ENCODE measurements at regions not wholly inside any gene's neighbourhood (a gene's known extent, or its start where the extent isn't known, plus 50 kb on each side); places are given as distances from the start of the nearest gene placed in this dataset.

DNA sequence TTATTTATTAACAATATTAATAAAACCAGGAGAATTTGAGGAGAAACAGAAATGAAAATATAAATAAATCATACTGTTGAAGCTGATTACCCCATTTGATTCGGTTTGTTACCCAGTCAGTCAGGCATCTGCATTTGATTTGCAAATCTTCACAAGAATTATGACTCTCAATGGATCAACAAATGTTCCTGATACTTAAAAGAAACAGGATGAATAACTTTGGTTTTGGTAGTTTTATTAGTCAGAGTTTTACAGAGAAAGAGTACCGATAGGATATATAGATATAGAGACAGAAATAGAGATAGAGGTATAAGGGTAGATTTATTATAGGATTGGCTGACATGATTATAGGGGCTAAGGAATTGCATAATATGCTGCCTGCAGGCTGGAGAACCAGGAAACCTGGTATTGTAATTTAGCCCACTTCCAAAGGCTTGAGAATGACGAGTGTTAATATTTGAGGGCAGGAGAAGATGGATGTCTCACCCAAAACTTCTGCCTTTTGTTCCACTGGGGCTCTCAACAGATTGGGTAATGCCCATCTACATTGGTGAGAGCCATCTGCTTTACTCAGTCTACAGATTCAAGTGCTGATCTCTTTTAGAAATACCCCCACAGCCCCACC is 241.6 kb upstream of the COL8A1 start:
- Histone ChIP-seq H3K4me2 (ENCODE audit: control insufficient read depth, insufficient read depth) (no peak overlapping the region), H3K79me2 (ENCODE audit: control insufficient read depth, insufficient read depth, low read length) (no peaks in the 10 kb centered on the region), H3K27me3 (replicated peaks in 1 of 2; ENCODE audit: control insufficient read depth in 2 of 2, insufficient read depth in 2 of 2, low read length in 1 of 2) (no peaks in the 10 kb centered on the region), H3K4me3 (no peak overlapping the region), H2AFZ (ENCODE audit: control insufficient read depth, low read depth, low read length) (no peak overlapping the region), H3K36me3 (ENCODE audit: control insufficient read depth in 2 of 2, insufficient read depth in 2 of 2, low read length in 1 of 2) (no peaks in the 10 kb centered on the region), H4K20me1 (ENCODE audit: control insufficient read depth, insufficient read depth) (no peaks in the 10 kb centered on the region), H3K4me1 (ENCODE audit: control insufficient read depth, insufficient read depth, low read length) (no peaks in the 10 kb centered on the region), H3K27ac (ENCODE audit: control insufficient read depth, insufficient read depth) (no peak overlapping the region), H3K9me3 (replicated peaks; ENCODE audit: control insufficient read depth, insufficient read depth, low read length) (no peaks in the 10 kb centered on the region; the same call in 2 of the 3 replicates), H3K9ac (ENCODE audit: control insufficient read depth, insufficient read depth, low read length) (no peak overlapping the region)
- no TSS peak for BruUV-seq (replicated peaks)
- CTCF ChIA-PET: no interaction called here
- TF ChIP-seq ZNF207 (IDR thresholded peaks at IDR 0.05; ENCODE audit: borderline replicate concordance): no peak
- no peak for TF ChIP-seq MAX (IDR thresholded peaks at IDR 0.05; ENCODE audit: low read depth, low read length)
- in situ Hi-C loops (cut with MboI): no loop called here
- no peak for ATAC-seq
- POLR2A ChIA-PET: no interaction called here
- RAD21 ChIA-PET (ENCODE audit: unreplicated experiment): no interaction called here
- 34% methylated on average over 3 of the region's 3 CpGs for WGBS (ENCODE audit: insufficient coverage, insufficient replicate concordance, low lambda C conversion rate, missing lambda C conversion rate)
- intact Hi-C loops (cut with micrococcal nuclease; ENCODE audit: unreplicated experiment): no loop called here
- SMC1A ChIA-PET (ENCODE audit: uncharacterized antibody, unreplicated experiment): no interaction called here
- no peak for FAIRE-seq
- DNase-seq (ENCODE audit: low read depth, low spot score): no peak

- ATAC-seq (no peak), DNase-seq (ENCODE audit: low read depth, low spot score) (no peak), FAIRE-seq (no peak)
- no TSS peak for BruUV-seq (replicated peaks)
- H3K9me3 ChIP-seq (replicated peaks; ENCODE audit: control insufficient read depth, insufficient read depth, low read length): no peaks in the 10 kb centered on the region; the same call in 2 of the 3 replicates
- H3K4me3 ChIP-seq: no peak overlapping the region
- no peaks in the 10 kb centered on the region for H3K36me3 ChIP-seq (ENCODE audit: control insufficient read depth in 2 of 2, insufficient read depth in 2 of 2, low read length in 1 of 2)
- ChIA-PET CTCF (no interaction called here), RAD21 (ENCODE audit: unreplicated experiment) (no interaction called here), POLR2A (no interaction called here), SMC1A (ENCODE audit: uncharacterized antibody, unreplicated experiment) (no interaction called here)
- no peak overlapping the region for H3K9ac ChIP-seq (ENCODE audit: control insufficient read depth, insufficient read depth, low read length)
- H3K4me2 ChIP-seq (ENCODE audit: control insufficient read depth, insufficient read depth): no peak overlapping the region
- H3K27ac ChIP-seq (ENCODE audit: control insufficient read depth, insufficient read depth): no peak overlapping the region
- no peak overlapping the region for H2AFZ ChIP-seq (ENCODE audit: control insufficient read depth, low read depth, low read length)
- in situ Hi-C loops (cut with MboI): no loop called here
- WGBS (ENCODE audit: insufficient coverage, insufficient replicate concordance, low lambda C conversion rate, missing lambda C conversion rate): 27% methylated on average over 7 of the region's 7 CpGs
- H4K20me1 ChIP-seq (ENCODE audit: control insufficient read depth, insufficient read depth): no peaks in the 10 kb centered on the region
- intact Hi-C loops (cut with micrococcal nuclease; ENCODE audit: unreplicated experiment): no loop called here
- H3K79me2 ChIP-seq (ENCODE audit: control insufficient read depth, insufficient read depth, low read length): no peaks in the 10 kb centered on the region
- H3K27me3 ChIP-seq (replicated peaks in 1 of 2; ENCODE audit: control insufficient read depth in 2 of 2, insufficient read depth in 2 of 2, low read length in 1 of 2): no peaks in the 10 kb centered on the region
- no peaks in the 10 kb centered on the region for H3K4me1 ChIP-seq (ENCODE audit: control insufficient read depth, insufficient read depth, low read length)
- no peak for TF ChIP-seq SMC3 (IDR thresholded peaks at IDR 0.05; ENCODE audit: borderline replicate concordance, low read length)
- no peak for TF ChIP-seq USF2 (IDR thresholded peaks at IDR 0.05; ENCODE audit: borderline replicate concordance, low read depth, low read length)
- TF ChIP-seq, protein P1, sequence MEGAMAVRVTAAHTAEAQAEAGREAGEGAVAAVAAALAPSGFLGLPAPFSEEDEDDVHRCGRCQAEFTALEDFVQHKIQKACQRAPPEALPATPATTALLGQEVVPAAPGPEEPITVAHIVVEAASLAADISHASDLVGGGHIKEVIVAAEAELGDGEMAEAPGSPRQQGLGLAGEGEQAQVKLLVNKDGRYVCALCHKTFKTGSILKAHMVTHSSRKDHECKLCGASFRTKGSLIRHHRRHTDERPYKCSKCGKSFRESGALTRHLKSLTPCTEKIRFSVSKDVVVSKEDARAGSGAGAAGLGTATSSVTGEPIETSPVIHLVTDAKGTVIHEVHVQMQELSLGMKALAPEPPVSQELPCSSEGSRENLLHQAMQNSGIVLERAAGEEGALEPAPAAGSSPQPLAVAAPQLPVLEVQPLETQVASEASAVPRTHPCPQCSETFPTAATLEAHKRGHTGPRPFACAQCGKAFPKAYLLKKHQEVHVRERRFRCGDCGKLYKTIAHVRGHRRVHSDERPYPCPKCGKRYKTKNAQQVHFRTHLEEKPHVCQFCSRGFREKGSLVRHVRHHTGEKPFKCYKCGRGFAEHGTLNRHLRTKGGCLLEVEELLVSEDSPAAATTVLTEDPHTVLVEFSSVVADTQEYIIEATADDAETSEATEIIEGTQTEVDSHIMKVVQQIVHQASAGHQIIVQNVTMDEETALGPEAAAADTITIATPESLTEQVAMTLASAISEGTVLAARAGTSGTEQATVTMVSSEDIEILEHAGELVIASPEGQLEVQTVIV (IDR thresholded peaks at IDR 0.05; ENCODE audit: borderline replicate concordance, partially characterized antibody): no peak
- TF ChIP-seq ESRRA (IDR thresholded peaks at IDR 0.05; ENCODE audit: low read length): no peak
- TF ChIP-seq KAT2A (conservative IDR thresholded peaks at IDR 0.05; ENCODE audit: control insufficient read depth, low read depth, low read length): no peak
- TF ChIP-seq, protein P2, sequence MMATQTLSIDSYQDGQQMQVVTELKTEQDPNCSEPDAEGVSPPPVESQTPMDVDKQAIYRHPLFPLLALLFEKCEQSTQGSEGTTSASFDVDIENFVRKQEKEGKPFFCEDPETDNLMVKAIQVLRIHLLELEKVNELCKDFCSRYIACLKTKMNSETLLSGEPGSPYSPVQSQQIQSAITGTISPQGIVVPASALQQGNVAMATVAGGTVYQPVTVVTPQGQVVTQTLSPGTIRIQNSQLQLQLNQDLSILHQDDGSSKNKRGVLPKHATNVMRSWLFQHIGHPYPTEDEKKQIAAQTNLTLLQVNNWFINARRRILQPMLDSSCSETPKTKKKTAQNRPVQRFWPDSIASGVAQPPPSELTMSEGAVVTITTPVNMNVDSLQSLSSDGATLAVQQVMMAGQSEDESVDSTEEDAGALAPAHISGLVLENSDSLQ (IDR thresholded peaks at IDR 0.05): no peak
Measured at GRCh38 chr3:99394831-99395778, 243.3 kb upstream of the COL8A1 start.
